Cardiac muscle cell (in vitro differentiated cells and primary cell): ENCODE measurements at regions not wholly inside any gene's neighbourhood (a gene's known extent, or its start where the extent isn't known, plus 50 kb on each side); places are given as distances from the start of the nearest gene placed in this dataset.

Experiments
- DNase-seq, 2 donors: peaks; one replicate each; pipeline versions ENCODE4 v3.0.0 to v3.0.0-alpha.2; 2010 to 2017; ENCODE audit warnings: low read depth in 1 of 2, low spot score in 1 of 2
- H3K27ac ChIP-seq: fragments of 200-600 bp; sonication (generic); 2 replicates; pipeline ENCODE4 v1.5.1; 2016
- H3K27me3 ChIP-seq: fragments of 200-600 bp; sonication (generic); 2 replicates; pipeline ENCODE4 v1.6.0; 2016; ENCODE audit warnings: control low read depth
- H3K36me3 ChIP-seq: fragments of 200-600 bp; sonication (generic); 2 replicates; pipeline ENCODE4 v1.5.1; 2016; ENCODE audit warnings: control low read depth
- H3K4me1 ChIP-seq: fragments of 200-600 bp; sonication (generic); 2 replicates; pipeline ENCODE4 v1.8.1; 2017; ENCODE audit warnings: low read depth, mild to moderate bottlenecking, mixed run types
- H3K4me3 ChIP-seq: fragments of 200-600 bp; sonication (generic); 2 replicates; pipeline ENCODE4 v1.5.1; 2016; ENCODE audit warnings: mild to moderate bottlenecking
- H3K9me3 ChIP-seq: fragments of 200-600 bp; sonication (generic); 2 replicates; pipeline ENCODE4 v1.5.1; 2017; ENCODE audit warnings: low read depth, mild to moderate bottlenecking, control low read depth
- TF ChIP-seq, protein P1 (sequence below): IDR thresholded peaks from 2 replicates; pipeline ENCODE4 v1.5.1; 2012; ENCODE audit warnings: low read depth, mild to moderate bottlenecking, low read length

DNA sequence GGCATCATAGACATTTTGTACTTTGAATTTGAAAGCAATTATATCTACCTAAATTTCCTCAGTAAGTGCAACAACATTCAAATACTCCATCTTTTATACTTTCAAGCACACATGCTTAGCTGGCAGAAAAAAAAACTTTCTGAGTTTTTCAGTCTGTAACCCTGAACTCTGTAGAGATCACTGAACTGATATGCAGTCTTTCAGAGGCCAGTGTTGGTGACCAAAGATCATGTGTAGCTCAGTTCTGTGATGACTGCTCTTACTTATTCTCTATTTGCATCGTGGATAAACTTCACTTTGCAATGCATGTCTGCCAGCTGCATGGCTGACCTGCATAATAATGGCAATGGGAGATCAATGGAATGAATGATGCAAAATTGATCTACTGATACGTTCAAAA is 431.3 kb downstream of the FRK start:
- Histone ChIP-seq H3K9me3 (no peaks in the 10 kb centered on the region), H3K4me1 (no peaks in the 10 kb centered on the region), H3K36me3 (no peaks in the 10 kb centered on the region), H3K4me3 (no peak overlapping the region), H3K27ac (no peak overlapping the region), H3K27me3 (no peaks in the 10 kb centered on the region)
- TF ChIP-seq, protein P1, sequence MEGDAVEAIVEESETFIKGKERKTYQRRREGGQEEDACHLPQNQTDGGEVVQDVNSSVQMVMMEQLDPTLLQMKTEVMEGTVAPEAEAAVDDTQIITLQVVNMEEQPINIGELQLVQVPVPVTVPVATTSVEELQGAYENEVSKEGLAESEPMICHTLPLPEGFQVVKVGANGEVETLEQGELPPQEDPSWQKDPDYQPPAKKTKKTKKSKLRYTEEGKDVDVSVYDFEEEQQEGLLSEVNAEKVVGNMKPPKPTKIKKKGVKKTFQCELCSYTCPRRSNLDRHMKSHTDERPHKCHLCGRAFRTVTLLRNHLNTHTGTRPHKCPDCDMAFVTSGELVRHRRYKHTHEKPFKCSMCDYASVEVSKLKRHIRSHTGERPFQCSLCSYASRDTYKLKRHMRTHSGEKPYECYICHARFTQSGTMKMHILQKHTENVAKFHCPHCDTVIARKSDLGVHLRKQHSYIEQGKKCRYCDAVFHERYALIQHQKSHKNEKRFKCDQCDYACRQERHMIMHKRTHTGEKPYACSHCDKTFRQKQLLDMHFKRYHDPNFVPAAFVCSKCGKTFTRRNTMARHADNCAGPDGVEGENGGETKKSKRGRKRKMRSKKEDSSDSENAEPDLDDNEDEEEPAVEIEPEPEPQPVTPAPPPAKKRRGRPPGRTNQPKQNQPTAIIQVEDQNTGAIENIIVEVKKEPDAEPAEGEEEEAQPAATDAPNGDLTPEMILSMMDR: no peak
- DNase-seq: no peak

DNA sequence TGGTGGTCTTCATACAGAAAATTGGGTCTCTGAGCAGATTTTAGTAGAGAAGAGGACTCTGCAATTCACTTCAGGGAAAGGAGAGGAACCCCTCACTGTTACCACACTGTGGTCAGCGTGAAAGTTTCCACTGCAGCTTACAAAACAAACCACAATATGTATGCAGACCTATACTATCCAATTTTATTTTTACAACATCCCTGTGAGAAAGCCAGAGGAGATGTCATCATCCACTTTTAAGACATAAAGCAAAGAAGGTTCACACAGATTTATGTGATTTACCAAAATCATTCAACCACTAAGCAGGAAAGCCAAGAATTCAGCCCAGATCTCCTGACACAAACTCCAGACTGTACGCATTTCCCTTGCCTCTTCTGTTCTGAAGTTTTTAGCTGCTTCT is 442.4 kb downstream of the FRK start:
- H3K27me3 ChIP-seq: no peaks in the 10 kb centered on the region
- peak in 1 of 2 donors; percentile 34 for DNase-seq

DNA sequence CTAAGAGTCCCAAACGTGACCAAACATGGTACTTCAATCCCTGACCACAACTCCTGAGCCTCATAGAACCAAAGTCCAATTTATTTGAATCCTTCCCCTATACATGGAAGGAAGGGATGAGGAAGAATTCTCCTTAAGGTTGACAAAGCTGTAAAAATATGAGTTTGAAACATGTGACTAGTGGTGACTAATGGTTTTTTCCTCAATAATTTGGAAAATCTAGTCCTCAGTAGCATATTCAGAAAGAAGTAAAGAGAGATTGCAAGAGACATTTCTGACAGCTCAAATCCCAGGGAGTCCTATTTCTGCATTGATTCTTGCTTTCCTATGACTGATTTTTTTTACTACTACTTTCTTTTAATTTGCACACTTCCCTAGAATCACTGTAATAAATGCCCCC is 443.7 kb downstream of the FRK start:
- no peak for DNase-seq
- H3K27ac ChIP-seq: no peak overlapping the region
- H3K9me3 ChIP-seq: no peaks in the 10 kb centered on the region
- H3K4me3 ChIP-seq: no peak overlapping the region
- peaks cover 8% of the 10 kb centered on the region for H3K4me1 ChIP-seq
- TF ChIP-seq, protein P1: no peak
- no peaks in the 10 kb centered on the region for H3K27me3 ChIP-seq
- H3K36me3 ChIP-seq: no peaks in the 10 kb centered on the region

More for the DNA sequence above, 442.4 kb downstream of the FRK start:
- Histone ChIP-seq H3K36me3 (no peaks in the 10 kb centered on the region), H3K4me1 (peaks cover 1% of the 10 kb centered on the region), H3K9me3 (no peaks in the 10 kb centered on the region), H3K27ac (no peak overlapping the region), H3K4me3 (no peak overlapping the region)
- TF ChIP-seq, protein P1: no peak

DNA sequence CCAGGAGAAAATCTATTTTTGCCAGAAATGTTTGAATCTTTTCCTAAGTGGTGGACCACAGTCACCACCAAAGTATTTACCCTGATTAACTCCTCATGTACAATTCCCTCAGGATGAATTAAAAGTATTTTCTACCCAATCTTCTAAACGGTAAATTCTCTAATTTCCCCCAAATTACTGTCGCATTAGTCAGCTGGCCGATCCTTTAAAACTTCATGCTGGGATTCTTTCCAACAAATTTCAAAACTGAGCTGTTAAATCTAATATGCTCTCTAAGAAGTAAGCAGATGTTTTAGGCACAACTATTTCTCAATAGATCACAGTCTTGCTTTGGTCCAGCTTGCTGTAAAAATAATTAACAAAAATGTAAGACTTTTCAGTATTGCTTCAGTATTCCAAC is 447.2 kb downstream of the FRK start:
- Histone ChIP-seq H3K9me3 (no peaks in the 10 kb centered on the region), H3K4me3 (no peak overlapping the region), H3K36me3 (no peaks in the 10 kb centered on the region), H3K27ac (no peak overlapping the region), H3K27me3 (no peaks in the 10 kb centered on the region), H3K4me1 (peaks cover 13% of the 10 kb centered on the region)
- TF ChIP-seq, protein P1: no peak
- DNase-seq: peak in 1 of 2 donors; percentile 93

DNA sequence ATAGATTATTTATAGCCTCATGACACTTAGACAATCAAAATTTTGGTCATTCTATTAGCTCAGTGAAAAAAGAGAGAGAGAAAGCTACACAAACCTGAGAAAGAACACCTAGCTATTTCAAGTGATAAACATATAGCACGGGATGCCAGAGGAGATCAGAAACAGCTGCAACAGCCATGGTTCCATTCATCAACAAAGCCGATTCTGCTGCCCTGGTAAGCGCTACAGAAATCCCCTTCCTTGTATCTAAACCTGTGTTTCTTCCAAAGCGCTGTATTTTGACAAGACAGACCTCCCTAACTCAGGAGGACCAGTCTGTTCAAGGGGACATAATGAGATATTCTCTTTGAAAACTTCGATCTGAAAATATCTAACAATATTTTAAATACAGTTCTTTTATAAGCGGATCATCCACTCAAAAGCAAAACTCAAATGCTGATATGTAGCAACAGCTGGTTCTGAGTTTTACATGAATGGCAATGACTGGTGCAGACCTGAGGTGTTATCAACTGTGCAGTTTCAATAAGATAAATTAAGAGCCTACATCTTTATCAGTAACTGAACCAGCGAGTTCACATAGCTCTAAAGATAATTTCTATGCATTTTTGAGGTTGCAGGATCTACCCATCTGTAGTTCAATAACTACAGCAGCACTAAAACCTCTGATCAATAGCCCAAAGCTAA is 447.8 kb downstream of the FRK start:
- Histone ChIP-seq H3K4me1 (peaks cover 13% of the 10 kb centered on the region), H3K27me3 (no peaks in the 10 kb centered on the region), H3K36me3 (no peaks in the 10 kb centered on the region), H3K27ac (no peak overlapping the region), H3K9me3 (no peaks in the 10 kb centered on the region), H3K4me3 (no peak overlapping the region)
- TF ChIP-seq, protein P1: no peak
- no peak for DNase-seq
